ENCODE measurements at regions not wholly inside any gene's neighbourhood (a gene's known extent, or its start where the extent isn't known, plus 50 kb on each side); places are given as distances from the start of the nearest gene placed in this dataset.

- Histone ChIP-seq H3K27me3 (ENCODE audit: insufficient read depth, low read depth, low read length) (no peaks in the 10 kb centered on the region), H3K36me3 (ENCODE audit: insufficient read depth, low read length) (no peaks in the 10 kb centered on the region), H4K20me1 (ENCODE audit: insufficient read depth) (no peaks in the 10 kb centered on the region), H3K4me3 (ENCODE audit: low read length) (no peak overlapping the region), H3K27ac (ENCODE audit: low read length) (no peak overlapping the region), H2AFZ (ENCODE audit: low read depth, low read length) (no peak overlapping the region), H3K9ac (ENCODE audit: low read length) (no peak overlapping the region), H3F3A (ENCODE audit: insufficient read depth, low read length, poor library complexity, severe bottlenecking) (no peaks in the 10 kb centered on the region), H3K9me3 (ENCODE audit: low read length) (no peaks in the 10 kb centered on the region), H3K9me2 (ENCODE audit: insufficient read depth, low read length) (no peaks in the 10 kb centered on the region), H3K4me2 (ENCODE audit: low read length) (no peak overlapping the region), H3K79me2 (replicated peaks; ENCODE audit: insufficient read depth, low read length) (no peaks in the 10 kb centered on the region)
- no peak for TF ChIP-seq MXI1 (conservative IDR thresholded peaks at IDR 0.05; ENCODE audit: poor library complexity, severe bottlenecking)
- TF ChIP-seq SMC3 (conservative IDR thresholded peaks at IDR 0.05; ENCODE audit: poor library complexity) = no peak
- TF ChIP-seq POLR2AphosphoS5 (IDR thresholded peaks at IDR 0.05) = no peak
- no peak for TF ChIP-seq REST (IDR thresholded peaks at IDR 0.05; ENCODE audit: borderline replicate concordance)
- TF ChIP-seq EZH2 (IDR thresholded peaks at IDR 0.05; ENCODE audit: borderline replicate concordance, insufficient read depth, low read length, poor library complexity, severe bottlenecking) = no peak
- TF ChIP-seq RAD21 (conservative IDR thresholded peaks at IDR 0.05) = no peak
Observed at GRCh38 chr11:39190751-39191150, 2268.7 kb downstream of the LRRC4C start.

- H3K79me2 ChIP-seq (replicated peaks; ENCODE audit: insufficient read depth, low read length) = no peaks in the 10 kb centered on the region
- no peak overlapping the region for H2AFZ ChIP-seq (ENCODE audit: low read depth, low read length)
- no peaks in the 10 kb centered on the region for H4K20me1 ChIP-seq (ENCODE audit: insufficient read depth)
- H3K4me3 ChIP-seq (ENCODE audit: low read length) = no peak overlapping the region
- H3F3A ChIP-seq (ENCODE audit: insufficient read depth, low read length, poor library complexity, severe bottlenecking) = no peaks in the 10 kb centered on the region
- H3K9me3 ChIP-seq (ENCODE audit: low read length) = no peaks in the 10 kb centered on the region
- no peak overlapping the region for H3K27ac ChIP-seq (ENCODE audit: low read length)
- no peak overlapping the region for H3K9ac ChIP-seq (ENCODE audit: low read length)
- TF ChIP-seq EP300 (conservative IDR thresholded peaks at IDR 0.05; ENCODE audit: poor library complexity, severe bottlenecking) (no peak), POLR2AphosphoS5 (IDR thresholded peaks at IDR 0.05) (no peak), RAD21 (conservative IDR thresholded peaks at IDR 0.05) (no peak), CTCF (IDR thresholded peaks at IDR 0.05; ENCODE audit: poor library complexity, severe bottlenecking) (no peak)
- no peaks in the 10 kb centered on the region for H3K9me2 ChIP-seq (ENCODE audit: insufficient read depth, low read length)
- H3K27me3 ChIP-seq (ENCODE audit: insufficient read depth, low read depth, low read length) = no peaks in the 10 kb centered on the region
- H3K4me2 ChIP-seq (ENCODE audit: low read length) = no peak overlapping the region
- H3K36me3 ChIP-seq (ENCODE audit: insufficient read depth, low read length) = no peaks in the 10 kb centered on the region
Observed at GRCh38 chr11:39177678-39178077, 2281.8 kb downstream of the LRRC4C start.

GRCh38 chr11:39174965-39175364, 2284.5 kb downstream of the LRRC4C start:
- H3K36me3 ChIP-seq (ENCODE audit: insufficient read depth, low read length) = no peaks in the 10 kb centered on the region
- no peak overlapping the region for H3K4me3 ChIP-seq (ENCODE audit: low read length)
- H3K9me3 ChIP-seq (ENCODE audit: low read length) = no peaks in the 10 kb centered on the region
- no peaks in the 10 kb centered on the region for H3K9me2 ChIP-seq (ENCODE audit: insufficient read depth, low read length)
- no peaks in the 10 kb centered on the region for H3K27me3 ChIP-seq (ENCODE audit: insufficient read depth, low read depth, low read length)
- no peaks in the 10 kb centered on the region for H3K79me2 ChIP-seq (replicated peaks; ENCODE audit: insufficient read depth, low read length)
- no peak overlapping the region for H3K4me2 ChIP-seq (ENCODE audit: low read length)
- H3F3A ChIP-seq (ENCODE audit: insufficient read depth, low read length, poor library complexity, severe bottlenecking) = no peaks in the 10 kb centered on the region
- H4K20me1 ChIP-seq (ENCODE audit: insufficient read depth) = no peaks in the 10 kb centered on the region
- no peak overlapping the region for H2AFZ ChIP-seq (ENCODE audit: low read depth, low read length)
- H3K27ac ChIP-seq (ENCODE audit: low read length) = no peak overlapping the region
- H3K9ac ChIP-seq (ENCODE audit: low read length) = no peak overlapping the region
- TF ChIP-seq REST (IDR thresholded peaks at IDR 0.05; ENCODE audit: borderline replicate concordance) (no peak), EZH2 (IDR thresholded peaks at IDR 0.05; ENCODE audit: borderline replicate concordance, insufficient read depth, low read length, poor library complexity, severe bottlenecking) (no peak), SMC3 (conservative IDR thresholded peaks at IDR 0.05; ENCODE audit: poor library complexity) (no peak), TAF1 (IDR thresholded peaks at IDR 0.05; ENCODE audit: low read depth) (no peak), POLR2AphosphoS5 (IDR thresholded peaks at IDR 0.05) (no peak), EP300 (conservative IDR thresholded peaks at IDR 0.05; ENCODE audit: poor library complexity, severe bottlenecking) (no peak), MXI1 (conservative IDR thresholded peaks at IDR 0.05; ENCODE audit: poor library complexity, severe bottlenecking) (no peak), CTCF (IDR thresholded peaks at IDR 0.05; ENCODE audit: poor library complexity, severe bottlenecking) (no peak), RAD21 (conservative IDR thresholded peaks at IDR 0.05) (no peak)
